SU-DHL-6 (cell line): ENCODE measurements at regions not wholly inside any gene's neighbourhood (a gene's known extent, or its start where the extent isn't known, plus 50 kb on each side); places are given as distances from the start of the nearest gene placed in this dataset.

Source experiments
- H2AFZ ChIP-seq: fragments of 200-600 bp; sonication (generic); 2 replicates; pipeline ENCODE4 v1.6.1; 2014; ENCODE audit warnings: low read depth, mild to moderate bottlenecking, moderate library complexity, mixed read lengths, antibody characterized with exemption, low read length; ENCODE audit not compliant: severe bottlenecking
- H3F3A ChIP-seq: fragments of 200-600 bp; shearing (Covaris generic); 2 replicates; pipeline ENCODE4 v1.6.0; 2016; ENCODE audit warnings: antibody characterized with exemption, mild to moderate bottlenecking; ENCODE audit not compliant: insufficient read depth
- H3K27ac ChIP-seq: fragments of 200-600 bp; sonication (generic); 2 replicates; pipeline ENCODE4 v1.5.1; 2016; ENCODE audit warnings: low read depth, mild to moderate bottlenecking, low read length, moderate library complexity, mixed read lengths
- H3K27me3 ChIP-seq: fragments of 200-600 bp; sonication (generic), shearing (Covaris generic); 2 replicates; pipeline ENCODE4 v1.6.0; 2014; ENCODE audit warnings: mild to moderate bottlenecking, low read length
- H3K36me3 ChIP-seq: fragments of 200-600 bp; sonication (generic); 2 replicates; pipeline ENCODE4 v1.6.1; 2014; ENCODE audit warnings: mild to moderate bottlenecking, low read length, mixed read lengths
- H3K4me2 ChIP-seq: fragments of 300-600, 200-600 bp; shearing (Covaris generic), sonication (generic); 2 replicates; pipeline ENCODE4 v1.6.0; 2014; ENCODE audit warnings: low read length, low read depth, mild to moderate bottlenecking; ENCODE audit not compliant: poor library complexity, severe bottlenecking
- H3K4me3 ChIP-seq: fragments of 200-600 bp; sonication (generic); 2 replicates; pipeline ENCODE4 v1.5.1; 2014; ENCODE audit warnings: antibody characterized with exemption, low read length, mild to moderate bottlenecking, mixed read lengths; ENCODE audit not compliant: insufficient read depth, poor library complexity, severe bottlenecking
- H3K79me2 ChIP-seq: fragments of 200-600 bp; sonication (generic); 2 replicates; pipeline ENCODE4 v1.6.1; 2014; ENCODE audit warnings: mild to moderate bottlenecking, low read length, moderate library complexity; ENCODE audit not compliant: insufficient read depth
- H3K9ac ChIP-seq: fragments of 200-600 bp; sonication (generic); 2 replicates; pipeline ENCODE4 v1.7.0; 2014; ENCODE audit warnings: mild to moderate bottlenecking, low read length
- H3K9me2 ChIP-seq: fragments of 200-600 bp; sonication (generic); replicated peaks from 2 replicates; pipeline ENCODE4 v1.6.1; 2014; ENCODE audit warnings: low read length; ENCODE audit not compliant: insufficient read depth
- H3K9me3 ChIP-seq: fragments of 200-600 bp; sonication (generic); 2 replicates; pipeline ENCODE4 v1.6.1; 2014; ENCODE audit warnings: low read length, mixed read lengths; ENCODE audit not compliant: insufficient read depth
- H4K20me1 ChIP-seq: fragments of 200-600 bp; sonication (generic); 2 replicates; pipeline ENCODE4 v1.6.1; 2014; ENCODE audit warnings: low read depth, mild to moderate bottlenecking, antibody characterized with exemption, low read length, moderate library complexity, mixed read lengths
- CTCF ChIP-seq: fragments of 200-600 bp; sonication (generic); IDR thresholded peaks from one replicate; pipeline ENCODE4 v1.5.1; 2017; ENCODE audit warnings: antibody characterized with exemption, mild to moderate bottlenecking, low read length, moderate library complexity; ENCODE audit not compliant: insufficient read depth, poor library complexity, severe bottlenecking
- EZH2phosphoT487 ChIP-seq: fragments of 200-600 bp; sonication (generic), shearing (Covaris generic); conservative IDR thresholded peaks from 2 replicates; pipeline ENCODE4 v1.6.1; 2018; ENCODE audit warnings: mild to moderate bottlenecking, antibody characterized with exemption, low read length, moderate library complexity, mixed read lengths

- H3K4me3 ChIP-seq: no peak overlapping the region
- no peak overlapping the region for H3K27ac ChIP-seq
- H3K79me2 ChIP-seq: no peaks in the 10 kb centered on the region
- H2AFZ ChIP-seq: no peak overlapping the region
- H3K9me2 ChIP-seq: no peaks in the 10 kb centered on the region
- no peak overlapping the region for H3K9ac ChIP-seq
- TF ChIP-seq CTCF (no peak), EZH2phosphoT487 (no peak)
- no peaks in the 10 kb centered on the region for H4K20me1 ChIP-seq
- H3K4me2 ChIP-seq: no peak overlapping the region
- no peaks in the 10 kb centered on the region for H3F3A ChIP-seq
- H3K27me3 ChIP-seq: no peaks in the 10 kb centered on the region
- no peaks in the 10 kb centered on the region for H3K9me3 ChIP-seq
- H3K36me3 ChIP-seq: no peaks in the 10 kb centered on the region
These were observed 380.6 kb downstream of the RAB28 start for GRCh38 chr4:13103382-13104015.

GRCh38 chr4:13102092-13102742, 381.9 kb downstream of the RAB28 start:
- Histone ChIP-seq H3K9ac (no peak overlapping the region), H3K9me3 (no peaks in the 10 kb centered on the region), H3K4me2 (no peak overlapping the region), H4K20me1 (no peaks in the 10 kb centered on the region), H3F3A (no peaks in the 10 kb centered on the region), H3K4me3 (no peak overlapping the region), H3K27me3 (no peaks in the 10 kb centered on the region), H3K9me2 (no peaks in the 10 kb centered on the region), H3K36me3 (no peaks in the 10 kb centered on the region), H2AFZ (no peak overlapping the region), H3K27ac (no peak overlapping the region), H3K79me2 (no peaks in the 10 kb centered on the region)
- TF ChIP-seq CTCF: no peak
- no peak for TF ChIP-seq EZH2phosphoT487

GRCh38 chr4:13097971-13098370, 386.2 kb downstream of the RAB28 start:
- no peak overlapping the region for H3K4me3 ChIP-seq
- no peak overlapping the region for H3K4me2 ChIP-seq
- no peaks in the 10 kb centered on the region for H3K9me3 ChIP-seq
- H3K79me2 ChIP-seq: no peaks in the 10 kb centered on the region
- H3K9ac ChIP-seq: no peak overlapping the region
- H3F3A ChIP-seq: no peaks in the 10 kb centered on the region
- H3K36me3 ChIP-seq: no peaks in the 10 kb centered on the region
- no peaks in the 10 kb centered on the region for H3K9me2 ChIP-seq
- no peaks in the 10 kb centered on the region for H3K27me3 ChIP-seq
- H4K20me1 ChIP-seq: no peaks in the 10 kb centered on the region
- no peak overlapping the region for H2AFZ ChIP-seq
- no peak overlapping the region for H3K27ac ChIP-seq
- TF ChIP-seq EZH2phosphoT487: no peak
- no peak for TF ChIP-seq CTCF
